ENCODE measurements at regions not wholly inside any gene's neighbourhood (a gene's known extent, or its start where the extent isn't known, plus 50 kb on each side); places are given as distances from the start of the nearest gene placed in this dataset.

- H3K4me1 ChIP-seq = no peaks in the 10 kb centered on the region
- intact Hi-C loops (cut with DNase I) = no loop called here
- DNase-seq (no peak), ATAC-seq (no peak), FAIRE-seq (no peak)
- no peaks in the 10 kb centered on the region for H3K36me3 ChIP-seq
- H3K27ac ChIP-seq = no peak overlapping the region
- H3K4me3 ChIP-seq = no peak overlapping the region
- H3K9me3 ChIP-seq = no peaks in the 10 kb centered on the region
- no peak for TF ChIP-seq CTCF (IDR thresholded peaks at IDR 0.05)
- H3K27me3 ChIP-seq = no peaks in the 10 kb centered on the region
These were observed 1775.8 kb upstream of the MIR17HG start for GRCh38 chr13:89571676-89572075.

GRCh38 chr13:89574077-89574476, 1773.4 kb upstream of the MIR17HG start:
- no peak overlapping the region for H3K27ac ChIP-seq

GRCh38 chr13:89577301-89577700, 1770.2 kb upstream of the MIR17HG start:
- no peak for FAIRE-seq
- Histone ChIP-seq H3K4me3 (no peak overlapping the region), H3K9me3 (no peaks in the 10 kb centered on the region), H3K27me3 (no peaks in the 10 kb centered on the region), H3K27ac (no peak overlapping the region), H3K4me1 (no peaks in the 10 kb centered on the region), H3K36me3 (no peaks in the 10 kb centered on the region)
- no peak for TF ChIP-seq CTCF (IDR thresholded peaks at IDR 0.05)
- no peak for DNase-seq
- no peak for ATAC-seq
- intact Hi-C loops (cut with DNase I) = no loop called here

More at GRCh38 chr13:89574077-89574476, 1773.4 kb upstream of the MIR17HG start:
- FAIRE-seq (no peak), DNase-seq (no peak), ATAC-seq (no peak)
- Histone ChIP-seq H3K4me1 (no peaks in the 10 kb centered on the region), H3K4me3 (no peak overlapping the region), H3K36me3 (no peaks in the 10 kb centered on the region), H3K9me3 (no peaks in the 10 kb centered on the region), H3K27me3 (no peaks in the 10 kb centered on the region)
- intact Hi-C loops (cut with DNase I) = no loop called here
- no peak for TF ChIP-seq CTCF (IDR thresholded peaks at IDR 0.05)

- WGBS, 2 donors = 27 to 36% methylated on average over 2 of the region's 2 CpGs
- no peak for TF ChIP-seq CTCF (IDR thresholded peaks at IDR 0.05)
- no peak overlapping the region for H3K4me3 ChIP-seq
- no peaks in the 10 kb centered on the region for H3K9me3 ChIP-seq
- H3K27me3 ChIP-seq = no peaks in the 10 kb centered on the region
- no peaks in the 10 kb centered on the region for H3K4me1 ChIP-seq
- ATAC-seq (no peak), FAIRE-seq (no peak), DNase-seq (no peak)
- intact Hi-C loops (cut with DNase I) = no loop called here
- H3K27ac ChIP-seq = no peak overlapping the region
- no peaks in the 10 kb centered on the region for H3K36me3 ChIP-seq
These were observed 1763.3 kb upstream of the MIR17HG start for GRCh38 chr13:89584058-89584620.

- Histone ChIP-seq H3K9me3 (no peaks in the 10 kb centered on the region), H3K27ac (no peak overlapping the region), H3K4me3 (no peak overlapping the region), H3K36me3 (no peaks in the 10 kb centered on the region), H3K4me1 (no peaks in the 10 kb centered on the region), H3K27me3 (no peaks in the 10 kb centered on the region)
- DNase-seq = no peak
- intact Hi-C loops (cut with DNase I) = no loop called here
- WGBS, 2 donors = 83 to 89% methylated on average over 3 of the region's 3 CpGs
- TF ChIP-seq CTCF (IDR thresholded peaks at IDR 0.05) = no peak
- no peak for FAIRE-seq
- no peak for ATAC-seq
These were observed 1744.8 kb upstream of the MIR17HG start for GRCh38 chr13:89602655-89603054.
